ENCODE measurements at regions not wholly inside any gene's neighbourhood (a gene's known extent, or its start where the extent isn't known, plus 50 kb on each side); places are given as distances from the start of the nearest gene placed in this dataset.

GRCh38 chr1:191641420-191642260 lies 516.6 kb upstream of the RGS18 start:
- no peak for TF ChIP-seq CTCF (IDR thresholded peaks at IDR 0.05; ENCODE audit: insufficient read depth, low read depth, low read length)
- TF ChIP-seq EZH2 (IDR thresholded peaks at IDR 0.05; ENCODE audit: insufficient read depth, low read length), result no peak
